T-helper 1 cell (primary cell): ENCODE measurements at regions not wholly inside any gene's neighbourhood (a gene's known extent, or its start where the extent isn't known, plus 50 kb on each side); places are given as distances from the start of the nearest gene placed in this dataset.

Source experiments
- DNase-seq, 5 donors: peaks; one replicate each; pipeline ENCODE4 v3.0.0-alpha.2; 2012 to 2020

DNA sequence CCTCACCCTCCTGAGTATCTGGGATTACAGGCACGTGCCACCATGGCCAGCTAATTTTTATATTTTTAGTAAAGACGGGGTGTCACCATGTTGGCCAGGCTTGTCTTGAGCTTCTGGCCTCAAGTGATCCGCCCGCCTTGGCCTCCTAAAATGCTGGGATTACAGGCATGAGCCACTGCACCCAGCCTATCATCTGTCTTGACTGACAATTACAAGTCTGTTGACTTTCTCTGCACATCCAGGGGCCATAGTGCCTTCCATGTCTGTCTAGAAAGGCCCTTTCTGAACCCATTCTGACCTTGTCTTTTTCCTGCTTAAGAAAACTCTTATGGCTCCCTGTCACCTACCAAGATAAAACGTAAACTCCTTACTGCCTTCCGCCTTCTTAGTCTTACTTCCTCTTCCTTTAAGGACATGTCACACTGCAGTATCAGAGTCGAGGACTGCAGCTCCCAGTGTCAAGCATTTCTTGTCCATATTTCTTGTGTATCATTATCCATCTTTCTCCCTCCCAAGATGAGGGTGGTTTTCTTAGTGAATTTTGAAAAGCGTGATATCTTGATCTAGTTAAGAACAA lies 49.9 kb upstream of the SHB start:
- no peak for DNase-seq
